B cell (primary cell): ENCODE measurements at regions not wholly inside any gene's neighbourhood (a gene's known extent, or its start where the extent isn't known, plus 50 kb on each side); places are given as distances from the start of the nearest gene placed in this dataset.

Experiments used
- EZH2 ChIP-seq: IDR thresholded peaks from 2 replicates; pipeline ENCODE4 v1.6.1; 2012; ENCODE audit warnings: borderline replicate concordance, low read depth, mild to moderate bottlenecking, moderate library complexity, low read length; ENCODE audit not compliant: insufficient read depth, poor library complexity, severe bottlenecking
- TF ChIP-seq, protein P1 (sequence below): fragments of 200-600 bp; IDR thresholded peaks from one replicate; pipeline ENCODE4 v1.8.0; 2022; ENCODE audit warnings: antibody characterized with exemption, mild to moderate bottlenecking

GRCh38 chr4:180710628-180711337, 1532.4 kb upstream of the TENM3 start:
- TF ChIP-seq, protein P1, sequence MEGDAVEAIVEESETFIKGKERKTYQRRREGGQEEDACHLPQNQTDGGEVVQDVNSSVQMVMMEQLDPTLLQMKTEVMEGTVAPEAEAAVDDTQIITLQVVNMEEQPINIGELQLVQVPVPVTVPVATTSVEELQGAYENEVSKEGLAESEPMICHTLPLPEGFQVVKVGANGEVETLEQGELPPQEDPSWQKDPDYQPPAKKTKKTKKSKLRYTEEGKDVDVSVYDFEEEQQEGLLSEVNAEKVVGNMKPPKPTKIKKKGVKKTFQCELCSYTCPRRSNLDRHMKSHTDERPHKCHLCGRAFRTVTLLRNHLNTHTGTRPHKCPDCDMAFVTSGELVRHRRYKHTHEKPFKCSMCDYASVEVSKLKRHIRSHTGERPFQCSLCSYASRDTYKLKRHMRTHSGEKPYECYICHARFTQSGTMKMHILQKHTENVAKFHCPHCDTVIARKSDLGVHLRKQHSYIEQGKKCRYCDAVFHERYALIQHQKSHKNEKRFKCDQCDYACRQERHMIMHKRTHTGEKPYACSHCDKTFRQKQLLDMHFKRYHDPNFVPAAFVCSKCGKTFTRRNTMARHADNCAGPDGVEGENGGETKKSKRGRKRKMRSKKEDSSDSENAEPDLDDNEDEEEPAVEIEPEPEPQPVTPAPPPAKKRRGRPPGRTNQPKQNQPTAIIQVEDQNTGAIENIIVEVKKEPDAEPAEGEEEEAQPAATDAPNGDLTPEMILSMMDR: no peak
- TF ChIP-seq EZH2: no peak
